ENCODE measurements at regions not wholly inside any gene's neighbourhood (a gene's known extent, or its start where the extent isn't known, plus 50 kb on each side); places are given as distances from the start of the nearest gene placed in this dataset.
"Not testable (repeated sequence)": the region's sequence is repeated elsewhere in the genome, so short reads cannot be mapped to it uniquely, and the experiment has no call there.

GRCh38 chr21:28032652-28033051, 960.0 kb downstream of the LTN1 start:
- TF ChIP-seq CTCF (IDR thresholded peaks at IDR 0.05; ENCODE audit: extremely low read depth in 1 of 2, insufficient read depth in 1 of 2, low read depth in 1 of 2, low read length in 2 of 2); POLR2AphosphoS5 (IDR thresholded peaks at IDR 0.05; ENCODE audit: insufficient read depth, low read depth, low read length); POLR2A (IDR thresholded peaks at IDR 0.05; ENCODE audit: low read depth, low read length); MAX (IDR thresholded peaks at IDR 0.05; ENCODE audit: insufficient read depth, insufficient read length); FOS (IDR thresholded peaks at IDR 0.05; ENCODE audit: borderline replicate concordance, insufficient read depth, low read length); EZH2 (IDR thresholded peaks at IDR 0.05; ENCODE audit: borderline replicate concordance, low read depth, low read length, severe bottlenecking); GATA2 (IDR thresholded peaks at IDR 0.05; ENCODE audit: insufficient read depth, insufficient read length, low read depth, low read length); MYC (IDR thresholded peaks at IDR 0.05; ENCODE audit: low read depth, low read length); JUN (IDR thresholded peaks at IDR 0.05; ENCODE audit: borderline replicate concordance, insufficient read depth, insufficient read length, low read depth): not testable (repeated sequence)
